ENCODE measurements at regions not wholly inside any gene's neighbourhood (a gene's known extent, or its start where the extent isn't known, plus 50 kb on each side); places are given as distances from the start of the nearest gene placed in this dataset.

DNA sequence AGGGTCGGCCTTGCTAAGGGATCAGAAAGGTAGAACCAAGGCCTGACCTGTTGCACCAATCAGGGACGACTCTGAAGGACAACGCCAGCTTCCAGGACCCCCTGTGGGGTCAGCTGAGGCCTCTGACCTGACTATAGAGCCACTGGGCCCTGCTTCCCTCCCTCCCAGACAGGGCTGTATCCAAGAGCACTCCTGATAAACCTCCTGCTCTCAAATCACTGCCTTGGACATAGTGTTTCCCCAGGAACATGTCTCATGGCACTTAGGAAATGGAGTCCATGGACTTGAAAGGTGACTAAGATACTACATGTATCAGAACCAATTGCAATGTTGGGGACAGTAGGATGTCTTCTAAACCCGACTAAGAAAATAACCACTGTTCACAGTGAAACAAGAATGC is 117.8 kb upstream of the OPCML start:
- TF ChIP-seq GTF2I (CRISPR knock-in tag; conservative IDR thresholded peaks at IDR 0.05) (no peak), FOXP1 (CRISPR knock-in tag; IDR thresholded peaks at IDR 0.05; ENCODE audit: borderline replicate concordance) (no peak), CREB1 (CRISPR knock-in tag; IDR thresholded peaks at IDR 0.05) (no peak)
- TF ChIP-seq, protein P1, sequence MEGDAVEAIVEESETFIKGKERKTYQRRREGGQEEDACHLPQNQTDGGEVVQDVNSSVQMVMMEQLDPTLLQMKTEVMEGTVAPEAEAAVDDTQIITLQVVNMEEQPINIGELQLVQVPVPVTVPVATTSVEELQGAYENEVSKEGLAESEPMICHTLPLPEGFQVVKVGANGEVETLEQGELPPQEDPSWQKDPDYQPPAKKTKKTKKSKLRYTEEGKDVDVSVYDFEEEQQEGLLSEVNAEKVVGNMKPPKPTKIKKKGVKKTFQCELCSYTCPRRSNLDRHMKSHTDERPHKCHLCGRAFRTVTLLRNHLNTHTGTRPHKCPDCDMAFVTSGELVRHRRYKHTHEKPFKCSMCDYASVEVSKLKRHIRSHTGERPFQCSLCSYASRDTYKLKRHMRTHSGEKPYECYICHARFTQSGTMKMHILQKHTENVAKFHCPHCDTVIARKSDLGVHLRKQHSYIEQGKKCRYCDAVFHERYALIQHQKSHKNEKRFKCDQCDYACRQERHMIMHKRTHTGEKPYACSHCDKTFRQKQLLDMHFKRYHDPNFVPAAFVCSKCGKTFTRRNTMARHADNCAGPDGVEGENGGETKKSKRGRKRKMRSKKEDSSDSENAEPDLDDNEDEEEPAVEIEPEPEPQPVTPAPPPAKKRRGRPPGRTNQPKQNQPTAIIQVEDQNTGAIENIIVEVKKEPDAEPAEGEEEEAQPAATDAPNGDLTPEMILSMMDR (IDR thresholded peaks at IDR 0.05): no peak
- TF ChIP-seq, protein P2, sequence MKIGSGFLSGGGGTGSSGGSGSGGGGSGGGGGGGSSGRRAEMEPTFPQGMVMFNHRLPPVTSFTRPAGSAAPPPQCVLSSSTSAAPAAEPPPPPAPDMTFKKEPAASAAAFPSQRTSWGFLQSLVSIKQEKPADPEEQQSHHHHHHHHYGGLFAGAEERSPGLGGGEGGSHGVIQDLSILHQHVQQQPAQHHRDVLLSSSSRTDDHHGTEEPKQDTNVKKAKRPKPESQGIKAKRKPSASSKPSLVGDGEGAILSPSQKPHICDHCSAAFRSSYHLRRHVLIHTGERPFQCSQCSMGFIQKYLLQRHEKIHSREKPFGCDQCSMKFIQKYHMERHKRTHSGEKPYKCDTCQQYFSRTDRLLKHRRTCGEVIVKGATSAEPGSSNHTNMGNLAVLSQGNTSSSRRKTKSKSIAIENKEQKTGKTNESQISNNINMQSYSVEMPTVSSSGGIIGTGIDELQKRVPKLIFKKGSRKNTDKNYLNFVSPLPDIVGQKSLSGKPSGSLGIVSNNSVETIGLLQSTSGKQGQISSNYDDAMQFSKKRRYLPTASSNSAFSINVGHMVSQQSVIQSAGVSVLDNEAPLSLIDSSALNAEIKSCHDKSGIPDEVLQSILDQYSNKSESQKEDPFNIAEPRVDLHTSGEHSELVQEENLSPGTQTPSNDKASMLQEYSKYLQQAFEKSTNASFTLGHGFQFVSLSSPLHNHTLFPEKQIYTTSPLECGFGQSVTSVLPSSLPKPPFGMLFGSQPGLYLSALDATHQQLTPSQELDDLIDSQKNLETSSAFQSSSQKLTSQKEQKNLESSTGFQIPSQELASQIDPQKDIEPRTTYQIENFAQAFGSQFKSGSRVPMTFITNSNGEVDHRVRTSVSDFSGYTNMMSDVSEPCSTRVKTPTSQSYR (CRISPR knock-in tag; IDR thresholded peaks at IDR 0.05): no peak
